ENCODE measurements at regions not wholly inside any gene's neighbourhood (a gene's known extent, or its start where the extent isn't known, plus 50 kb on each side); places are given as distances from the start of the nearest gene placed in this dataset.

GRCh38 chr6:97632341-97632740, 349.3 kb upstream of the MMS22L start (continued):
- no peak for TF ChIP-seq CREB1 (IDR thresholded peaks at IDR 0.05)
- TF ChIP-seq POLR2AphosphoS5 (IDR thresholded peaks at IDR 0.05; ENCODE audit: low read depth, low read length) = no peak
- TF ChIP-seq RAD21 (IDR thresholded peaks at IDR 0.05 in 1 of 2, conservative IDR thresholded peaks at IDR 0.05 in 1 of 2; ENCODE audit: low read depth in 2 of 2, low read length in 2 of 2) = no peak
- TF ChIP-seq BCL11A (IDR thresholded peaks at IDR 0.05; ENCODE audit: low read depth in 2 of 2, low read length in 2 of 2) = no peak
- no peak for TF ChIP-seq KDM5A (IDR thresholded peaks at IDR 0.05; ENCODE audit: low read length)
- no peak for TF ChIP-seq ATF2 (IDR thresholded peaks at IDR 0.05; ENCODE audit: low read length)
- no peak for TF ChIP-seq PHF8 (conservative IDR thresholded peaks at IDR 0.05; ENCODE audit: low read depth, low read length)
- no peak for TF ChIP-seq NRF1 (IDR thresholded peaks at IDR 0.05; ENCODE audit: low read depth, low read length)
- TF ChIP-seq EP300 (IDR thresholded peaks at IDR 0.05; ENCODE audit: borderline replicate concordance in 1 of 2, low read depth in 2 of 2, low read length in 2 of 2) = no peak
